ENCODE measurements at regions not wholly inside any gene's neighbourhood (a gene's known extent, or its start where the extent isn't known, plus 50 kb on each side); places are given as distances from the start of the nearest gene placed in this dataset.

GRCh38 chr1:88009916-88010315, 674.2 kb upstream of the PKN2 start:
- no peak for TF ChIP-seq MAX (IDR thresholded peaks at IDR 0.05; ENCODE audit: low read depth, low read length)
- TF ChIP-seq POLR2A (IDR thresholded peaks at IDR 0.05; ENCODE audit: low read depth, low read length): no peak
- TF ChIP-seq RAD21 (IDR thresholded peaks at IDR 0.05; ENCODE audit: insufficient read depth, low read depth, low read length): no peak
- no peak for TF ChIP-seq ATF3 (IDR thresholded peaks at IDR 0.05; ENCODE audit: borderline replicate concordance, extremely low read depth, low read depth, low read length)
- no peak for TF ChIP-seq IKZF2 (IDR thresholded peaks at IDR 0.05)
- no peak for TF ChIP-seq KDM1A (IDR thresholded peaks at IDR 0.05; ENCODE audit: borderline replicate concordance)
- no peak; a peak in 1 of 6 replicates for TF ChIP-seq CTCF (IDR thresholded peaks at IDR 0.05 in 2 of 3, conservative IDR thresholded peaks at IDR 0.05 in 1 of 3; ENCODE audit: control insufficient read depth in 2 of 3, extremely low read depth in 1 of 3, insufficient read depth in 1 of 3, low read depth in 3 of 3, low read length in 3 of 3)
- TF ChIP-seq BACH1 (IDR thresholded peaks at IDR 0.05; ENCODE audit: borderline replicate concordance): no peak
- TF ChIP-seq CREB1 (IDR thresholded peaks at IDR 0.05; ENCODE audit: low read depth): no peak
- no peak for TF ChIP-seq SMAD1 (IDR thresholded peaks at IDR 0.05; ENCODE audit: low read depth, partially characterized antibody)
- no peak for TF ChIP-seq NR2C2 (IDR thresholded peaks at IDR 0.05; ENCODE audit: borderline replicate concordance, control insufficient read depth, insufficient read length, low read depth)
- TF ChIP-seq NFYB (IDR thresholded peaks at IDR 0.05; ENCODE audit: insufficient read depth, low read depth, low read length): no peak
- no peak for TF ChIP-seq ZBTB4 (CRISPR knock-in tag; IDR thresholded peaks at IDR 0.05)

Measured in GM12878 (cell line).